HCT116 (cell line): ENCODE measurements at regions not wholly inside any gene's neighbourhood (a gene's known extent, or its start where the extent isn't known, plus 50 kb on each side); places are given as distances from the start of the nearest gene placed in this dataset.

Experiments used
- ATAC-seq: fragments of 200-7000 bp; cut with Tn5 transposase; 2 replicates; pipeline ENCODE4 v1.9.1; 2020; ENCODE audit warnings: mild to moderate bottlenecking, moderate library complexity
- BruUV-seq: library from RNA; stranded (reverse); fragments of 400-500 nt; replicated peaks from 2 replicates; lab custom pipeline; 2021; lab: Mats Ljungman, UMichigan
- CTCF ChIA-PET: fragments of 300-600 bp; sonication (Branson Sonifier 250); formaldehyde crosslinking; loops from one replicate; lab custom pipeline; 2021; ENCODE audit warnings: antibody characterized with exemption; lab: Charles Lee
- POLR2A ChIA-PET: fragments of 300-600, 350-600 bp; sonication (Branson Sonifier 250); formaldehyde crosslinking; loops from one replicate; lab custom pipeline; 2021; ENCODE audit warnings: antibody characterized with exemption; lab: Charles Lee
- RAD21 ChIA-PET, 2 experiments: fragments of 300-600 bp; sonication (Branson Sonifier 250); formaldehyde crosslinking; loops; one replicate each; lab custom pipeline; 2023; ENCODE audit warnings: low total read pairs in 2 of 2; ENCODE audit not compliant: uncharacterized antibody in 2 of 2, unreplicated experiment in 2 of 2, low non-redundant PET in 1 of 2; lab: Charles Lee
- DNase-seq: peaks from one replicate; pipeline ENCODE4 v3.0.0-alpha.2; 2010; ENCODE audit warnings: low read depth, low spot score
- H2AFZ ChIP-seq: fragments of 200-600 bp; shearing (Covaris generic), sonication (generic); 2 replicates; pipeline ENCODE4 v1.6.1; 2017; ENCODE audit warnings: low read depth, mixed run types, mixed read lengths, antibody characterized with exemption, low read length; ENCODE audit not compliant: poor library complexity, severe bottlenecking
- H3K27ac ChIP-seq: 2 replicates; pipeline ENCODE4 v1.5.1; 2012; ENCODE audit warnings: low read depth, low read length
- H3K27me3 ChIP-seq: fragments of 200-600 bp; sonication (generic); 2 replicates; pipeline ENCODE4 v1.6.1; 2016; ENCODE audit warnings: mixed run types, low read length, mixed read lengths; ENCODE audit not compliant: insufficient read depth
- H3K36me3 ChIP-seq, 2 experiments: fragments of 200-500 bp in 1 of 2; fragments of 200-600 bp in 1 of 2; sonication (Bioruptor generic) in 1 of 2; sonication (generic) in 1 of 2; 2 replicates each; pipeline versions ENCODE4 v1.5.1 to v1.6.1; 2014 to 2016; ENCODE audit warnings: low read length in 2 of 2, inconsistent platforms in 1 of 2, mixed read lengths in 1 of 2, mixed run types in 1 of 2; ENCODE audit not compliant: insufficient read depth in 2 of 2, control insufficient read depth in 1 of 2
- H3K4me1 ChIP-seq, 2 experiments: fragments of 200-600 bp in 1 of 2; sonication (generic) in 1 of 2; 2 replicates each; pipeline versions ENCODE4 v1.5.1 to v1.6.1; 2012 to 2017; ENCODE audit warnings: low read length in 2 of 2, inconsistent platforms in 1 of 2, mild to moderate bottlenecking in 1 of 2, mixed read lengths in 1 of 2, mixed run types in 1 of 2, moderate library complexity in 1 of 2; ENCODE audit not compliant: insufficient read depth in 2 of 2, control insufficient read depth in 1 of 2
- H3K4me2 ChIP-seq: fragments of 200-600 bp; sonication (generic); 2 replicates; pipeline ENCODE4 v1.6.1; 2017; ENCODE audit warnings: mixed run types, low read length, mixed read lengths
- H3K4me3 ChIP-seq, 2 experiments: fragments of 200-600 bp in 1 of 2; sonication (generic) in 1 of 2; replicated peaks in 1 of 2; 2 replicates each; pipeline ENCODE4 v1.5.1; 2011 to 2016; ENCODE audit warnings: low read length in 2 of 2, control low read depth in 1 of 2, low read depth in 1 of 2, mild to moderate bottlenecking in 1 of 2, mixed read lengths in 1 of 2, mixed run types in 1 of 2
- H3K79me2 ChIP-seq: fragments of 200-600 bp; sonication (generic); 2 replicates; pipeline ENCODE4 v1.6.1; 2017; ENCODE audit warnings: mild to moderate bottlenecking, mixed run types, low read length, moderate library complexity, mixed read lengths; ENCODE audit not compliant: insufficient read depth
- H3K9ac ChIP-seq: fragments of 200-600 bp; sonication (generic); 2 replicates; pipeline ENCODE4 v1.6.1; 2016; ENCODE audit warnings: low read length, mixed read lengths
- H3K9me2 ChIP-seq: fragments of 200-600 bp; sonication (generic), shearing (Covaris generic); 2 replicates; pipeline ENCODE4 v1.6.1; 2017; ENCODE audit warnings: mixed run types, mild to moderate bottlenecking, moderate library complexity; ENCODE audit not compliant: insufficient read depth
- H3K9me3 ChIP-seq, 2 experiments: fragments of 200-500 bp in 1 of 2; fragments of 200-600 bp in 1 of 2; sonication (Bioruptor generic) in 1 of 2; sonication (generic) in 1 of 2; 2 replicates each; pipeline ENCODE4 v1.6.1; 2014 to 2017; ENCODE audit warnings: low read length in 2 of 2, mixed read lengths in 2 of 2, inconsistent platforms in 1 of 2, low read depth in 1 of 2, mild to moderate bottlenecking in 1 of 2, mixed run types in 1 of 2, moderate library complexity in 1 of 2; ENCODE audit not compliant: control insufficient read depth in 1 of 2, insufficient read depth in 1 of 2
- H4K20me1 ChIP-seq: fragments of 200-600 bp; sonication (generic), shearing (Covaris generic); 2 replicates; pipeline ENCODE4 v1.6.1; 2017; ENCODE audit warnings: mixed run types, mild to moderate bottlenecking, moderate library complexity; ENCODE audit not compliant: insufficient read depth
- ATF3 ChIP-seq: IDR thresholded peaks from 2 replicates; pipeline ENCODE4 v1.6.1; 2012
- CEBPB ChIP-seq: IDR thresholded peaks from 2 replicates; pipeline ENCODE4 v1.6.1; 2012; ENCODE audit warnings: low read depth
- CTCF ChIP-seq, 3 experiments: fragments of 200-600 bp in 1 of 3; sonication (generic) in 1 of 3; IDR thresholded peaks in 2 of 3; conservative IDR thresholded peaks in 1 of 3; 2 replicates each; pipeline ENCODE4 v1.5.1; 2012 to 2017; ENCODE audit warnings: low read depth in 2 of 3, low read length in 2 of 3, antibody characterized with exemption in 1 of 3, borderline replicate concordance in 1 of 3, control low read depth in 1 of 3, mild to moderate bottlenecking in 1 of 3, mixed read lengths in 1 of 3, mixed run types in 1 of 3, moderate library complexity in 1 of 3; ENCODE audit not compliant: insufficient read depth in 1 of 3
- EGR1 ChIP-seq: IDR thresholded peaks from 2 replicates; pipeline ENCODE4 v1.6.1; 2012; ENCODE audit warnings: low read depth
- ELF1 ChIP-seq: IDR thresholded peaks from 2 replicates; pipeline ENCODE4 v1.6.1; 2012; ENCODE audit warnings: low read depth, borderline replicate concordance
- EZH2 ChIP-seq: fragments of 200-600 bp; sonication (generic); IDR thresholded peaks from 2 replicates; pipeline ENCODE4 v1.6.1; 2017; ENCODE audit warnings: antibody characterized with exemption, mixed run types
- FOSL1 ChIP-seq: IDR thresholded peaks from 2 replicates; pipeline ENCODE4 v1.6.1; 2012; ENCODE audit warnings: low read depth
- POLR2AphosphoS5 ChIP-seq: IDR thresholded peaks from 2 replicates; pipeline ENCODE4 v1.6.1; 2011; ENCODE audit warnings: mild to moderate bottlenecking, low read depth, low read length, moderate library complexity
- RAD21 ChIP-seq: IDR thresholded peaks from 2 replicates; pipeline ENCODE4 v1.6.1; 2012; ENCODE audit warnings: low read depth, mild to moderate bottlenecking
- REST ChIP-seq: IDR thresholded peaks from 2 replicates; pipeline ENCODE4 v1.6.1; 2012; ENCODE audit warnings: low read depth
- SIN3A ChIP-seq: IDR thresholded peaks from 2 replicates; pipeline ENCODE4 v1.6.1; 2012; ENCODE audit warnings: low read depth
- TCF7L2 ChIP-seq: IDR thresholded peaks from 2 replicates; pipeline ENCODE4 v1.7.0; 2011; ENCODE audit warnings: borderline replicate concordance, inconsistent platforms; ENCODE audit not compliant: insufficient read depth, insufficient read length; ENCODE audit errors: extremely low read depth
- YY1 ChIP-seq: IDR thresholded peaks from 2 replicates; pipeline ENCODE4 v1.6.1; 2011; ENCODE audit warnings: low read length, low read depth, moderate library complexity, mild to moderate bottlenecking; ENCODE audit not compliant: insufficient replicate concordance; ENCODE audit errors: extremely low read depth
- ZNF274 ChIP-seq: fragments of 200-500 bp; sonication (Bioruptor generic); IDR thresholded peaks from 2 replicates; pipeline ENCODE4 v1.6.1; 2014; ENCODE audit warnings: mild to moderate bottlenecking, low read depth, low read length, inconsistent platforms
- intact Hi-C: fragments of 100-400 bp; cut with micrococcal nuclease; formaldehyde crosslinking; loops from 2 replicates; pipeline ENCODE4 v1.10.0; 2022
- TF ChIP-seq, protein P1 (sequence below): IDR thresholded peaks from 2 replicates; pipeline ENCODE4 v1.6.1; 2011; ENCODE audit warnings: mild to moderate bottlenecking, low read length, moderate library complexity; ENCODE audit not compliant: insufficient replicate concordance; ENCODE audit errors: extremely low read depth

DNA sequence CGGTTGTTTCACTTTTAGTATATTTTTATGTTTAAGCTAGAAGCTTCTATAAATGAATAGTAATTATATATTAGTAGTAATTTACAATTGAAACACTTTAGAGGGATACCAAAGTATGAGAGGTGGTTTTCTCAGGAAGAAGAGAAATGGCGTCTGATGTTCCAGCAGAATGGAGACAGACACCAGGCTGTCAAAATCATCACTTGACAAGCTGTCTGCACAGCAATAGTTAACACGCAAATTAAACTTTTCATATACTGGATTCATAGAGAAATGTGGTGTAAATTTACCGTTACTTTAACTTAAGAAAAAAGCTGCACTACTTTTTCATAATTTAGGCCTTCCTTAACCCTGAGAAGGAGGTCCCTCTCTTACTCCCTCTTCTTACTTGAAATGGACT, 82.6 kb downstream of the FAM217A start:
- Histone ChIP-seq H3K36me3 (no peaks in the 10 kb centered on the region), H3K9ac (no peak overlapping the region), H3K4me3 (no peak overlapping the region), H3K27ac (no peak overlapping the region), H3K27me3 (no peaks in the 10 kb centered on the region), H2AFZ (no peak overlapping the region), H4K20me1 (no peaks in the 10 kb centered on the region), H3K79me2 (no peaks in the 10 kb centered on the region), H3K9me3 (no peaks in the 10 kb centered on the region), H3K9me2 (no peaks in the 10 kb centered on the region), H3K4me1 (peaks cover under 1 to 2% of the 10 kb centered on the region in 2 experiments), H3K4me2 (no peak overlapping the region)
- no peak for DNase-seq
- intact Hi-C loops: no loop called here
- TF ChIP-seq EGR1 (no peak), SIN3A (no peak), ZNF274 (no peak), YY1 (no peak), FOSL1 (no peak), CTCF (IDR thresholded peaks at IDR 0.05 in 2 of 3, conservative IDR thresholded peaks at IDR 0.05 in 1 of 3; ENCODE audit: borderline replicate concordance in 1 of 3, insufficient read depth in 1 of 3, low read depth in 2 of 3, low read length in 2 of 3) (no peak), RAD21 (no peak), ATF3 (no peak), ELF1 (no peak), POLR2AphosphoS5 (no peak), CEBPB (no peak), TCF7L2 (no peak), REST (no peak), EZH2 (no peak)
- TF ChIP-seq, protein P1, sequence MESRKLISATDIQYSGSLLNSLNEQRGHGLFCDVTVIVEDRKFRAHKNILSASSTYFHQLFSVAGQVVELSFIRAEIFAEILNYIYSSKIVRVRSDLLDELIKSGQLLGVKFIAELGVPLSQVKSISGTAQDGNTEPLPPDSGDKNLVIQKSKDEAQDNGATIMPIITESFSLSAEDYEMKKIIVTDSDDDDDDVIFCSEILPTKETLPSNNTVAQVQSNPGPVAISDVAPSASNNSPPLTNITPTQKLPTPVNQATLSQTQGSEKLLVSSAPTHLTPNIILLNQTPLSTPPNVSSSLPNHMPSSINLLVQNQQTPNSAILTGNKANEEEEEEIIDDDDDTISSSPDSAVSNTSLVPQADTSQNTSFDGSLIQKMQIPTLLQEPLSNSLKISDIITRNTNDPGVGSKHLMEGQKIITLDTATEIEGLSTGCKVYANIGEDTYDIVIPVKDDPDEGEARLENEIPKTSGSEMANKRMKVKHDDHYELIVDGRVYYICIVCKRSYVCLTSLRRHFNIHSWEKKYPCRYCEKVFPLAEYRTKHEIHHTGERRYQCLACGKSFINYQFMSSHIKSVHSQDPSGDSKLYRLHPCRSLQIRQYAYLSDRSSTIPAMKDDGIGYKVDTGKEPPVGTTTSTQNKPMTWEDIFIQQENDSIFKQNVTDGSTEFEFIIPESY: no peak
- BruUV-seq: no TSS peak
- no peak for ATAC-seq
- RAD21 ChIA-PET: no interaction called here
- POLR2A ChIA-PET: interaction anchor here (1.3 to 1.7 kb wide), 2 partner anchors 12 to 25 kb away, joined by 3 to 5 read pairs; a partner anchor contains a TSS
- CTCF ChIA-PET: interaction anchor here (1.4 to 4.3 kb wide), 3 partner anchors 9 to 18 kb away, joined by 4 to 18 read pairs (median 8); no protein-coding TSS in a partner anchor
